Gastroesophageal sphincter (tissue), 3 donors: ENCODE measurements at regions not wholly inside any gene's neighbourhood (a gene's known extent, or its start where the extent isn't known, plus 50 kb on each side); places are given as distances from the start of the nearest gene placed in this dataset.

Experiments
- CTCF ChIP-seq, 4 experiments: fragments of 200-600 bp in 2 of 4; fragments of 450-650 bp in 2 of 4; sonication (generic) in 1 of 4; IDR thresholded peaks; one replicate each; pipeline ENCODE4 v1.5.1; 2017 to 2019; ENCODE audit warnings: antibody characterized with exemption in 4 of 4, mild to moderate bottlenecking in 2 of 4, moderate library complexity in 2 of 4
- POLR2AphosphoS5 ChIP-seq: sonication (generic); formaldehyde crosslinking; IDR thresholded peaks from one replicate; pipeline ENCODE4 v1.6.1; 2017; ENCODE audit warnings: antibody characterized with exemption

GRCh38 chr18:70822117-70822516, 533.3 kb downstream of the SOCS6 start:
- no peak for TF ChIP-seq POLR2AphosphoS5
- no peak for TF ChIP-seq CTCF (IDR thresholded peaks at IDR 0.05)
